ENCODE measurements at regions not wholly inside any gene's neighbourhood (a gene's known extent, or its start where the extent isn't known, plus 50 kb on each side); places are given as distances from the start of the nearest gene placed in this dataset.

GRCh38 chr1:90411185-90411584 is 305.9 kb downstream of the BARHL2 start:
- TF ChIP-seq POLR2A (IDR thresholded peaks at IDR 0.05) (no peak), EP300 (IDR thresholded peaks at IDR 0.05) (no peak)

Measured in gastroesophageal sphincter (tissue), 2 donors.